GM23338 (cell line): ENCODE measurements at regions not wholly inside any gene's neighbourhood (a gene's known extent, or its start where the extent isn't known, plus 50 kb on each side); places are given as distances from the start of the nearest gene placed in this dataset.

ENCODE experiments used
- ATAC-seq: fragments of 200-7000 bp; cut with Tn5 transposase; 3 replicates; pipeline ENCODE4 v1.9.1; 2020
- DNase-seq: peaks from one replicate; pipeline ENCODE4 v3.0.0-alpha.2; 2015; ENCODE audit warnings: low spot score
- H2AFZ ChIP-seq: fragments of 200-600 bp; sonication (generic); 2 replicates; pipeline ENCODE4 v1.8.0; 2016; ENCODE audit warnings: antibody characterized with exemption, mild to moderate bottlenecking, moderate library complexity
- H3F3A ChIP-seq: fragments of 200-600 bp; sonication (generic); replicated peaks from 2 replicates; pipeline ENCODE4 v1.8.0; 2017; ENCODE audit warnings: antibody characterized with exemption, mixed run types, low read depth
- H3K27ac ChIP-seq: fragments of 200-600 bp; sonication (generic); 2 replicates; pipeline ENCODE4 v1.6.1; 2016; ENCODE audit warnings: low read depth
- H3K27me3 ChIP-seq: fragments of 200-600 bp; sonication (generic); 2 replicates; pipeline ENCODE4 v1.8.0; 2016; ENCODE audit warnings: mild to moderate bottlenecking, mixed run types, moderate library complexity; ENCODE audit not compliant: insufficient read depth
- H3K36me3 ChIP-seq: fragments of 200-600 bp; sonication (generic); 2 replicates; pipeline ENCODE4 v1.8.0; 2016; ENCODE audit warnings: mild to moderate bottlenecking; ENCODE audit not compliant: insufficient read depth
- H3K4me1 ChIP-seq: fragments of 200-600 bp; sonication (generic); 2 replicates; pipeline ENCODE4 v1.8.0; 2016; ENCODE audit warnings: mild to moderate bottlenecking, moderate library complexity; ENCODE audit not compliant: insufficient read depth
- H3K4me2 ChIP-seq: fragments of 200-600 bp; sonication (generic); 2 replicates; pipeline ENCODE4 v1.7.1; 2017; ENCODE audit warnings: mixed run types
- H3K4me3 ChIP-seq: fragments of 200-600 bp; sonication (generic); 2 replicates; pipeline ENCODE4 v1.6.1; 2016; ENCODE audit warnings: mixed run types
- H3K79me2 ChIP-seq: fragments of 200-600 bp; sonication (generic); replicated peaks from 2 replicates; pipeline ENCODE4 v1.8.0; 2017; ENCODE audit warnings: mild to moderate bottlenecking; ENCODE audit not compliant: insufficient read depth
- H3K9me2 ChIP-seq: fragments of 200-600 bp; sonication (generic); 2 replicates; pipeline ENCODE4 v1.8.0; 2017; ENCODE audit not compliant: insufficient read depth
- H4K20me1 ChIP-seq: fragments of 200-600 bp; sonication (generic); replicated peaks from 2 replicates; pipeline ENCODE4 v1.8.0; 2017; ENCODE audit warnings: mild to moderate bottlenecking; ENCODE audit not compliant: insufficient read depth
- H3K27ac Mint-ChIP-seq: 2 replicates; pipeline ENCODE4 v1.8.0; 2020; ENCODE audit warnings: inconsistent platforms, mild to moderate bottlenecking, moderate library complexity, mixed read lengths
- H3K27me3 Mint-ChIP-seq: 3 replicates; pipeline ENCODE4 v1.8.0; 2022; ENCODE audit warnings: low read depth, mild to moderate bottlenecking, moderate library complexity, mixed read lengths, inconsistent platforms; ENCODE audit not compliant: insufficient read depth, poor library complexity
- H3K36me3 Mint-ChIP-seq: 3 replicates; pipeline ENCODE4 v1.8.0; 2021; ENCODE audit warnings: low read depth, mild to moderate bottlenecking, inconsistent platforms, moderate library complexity, mixed read lengths
- H3K4me1 Mint-ChIP-seq: 3 replicates; pipeline ENCODE4 v1.8.0; 2020; ENCODE audit warnings: mild to moderate bottlenecking, inconsistent platforms, mixed read lengths
- H3K4me3 Mint-ChIP-seq: 3 replicates; pipeline ENCODE4 v1.8.0; 2021; ENCODE audit warnings: moderate library complexity, mild to moderate bottlenecking, inconsistent platforms, mixed read lengths
- H3K9me3 Mint-ChIP-seq: 3 replicates; pipeline ENCODE4 v1.8.0; 2020; ENCODE audit warnings: moderate library complexity, mild to moderate bottlenecking, inconsistent platforms, mixed read lengths
- CREB1 ChIP-seq: fragments of 250-450 bp; sonication (Bioruptor Pico); IDR thresholded peaks from 2 replicates; pipeline ENCODE4 v1.5.0; 2020; ENCODE audit warnings: low read depth, mild to moderate bottlenecking, moderate library complexity
- CTCF ChIP-seq, 2 experiments: fragments of 200-600 bp in 1 of 2; sonication (generic) in 1 of 2; conservative IDR thresholded peaks; 2 replicates each; pipeline versions ENCODE4 v1.5.1 to v1.6.1; 2016 to 2017; ENCODE audit warnings: antibody characterized with exemption in 2 of 2, low read depth in 2 of 2, mild to moderate bottlenecking in 2 of 2, moderate library complexity in 1 of 2
- ETS1 ChIP-seq: IDR thresholded peaks from 2 replicates; pipeline ENCODE4 v1.6.1; 2016; ENCODE audit warnings: antibody characterized with exemption
- EZH2phosphoT487 ChIP-seq: fragments of 200-600 bp; sonication (generic); IDR thresholded peaks from one replicate; pipeline ENCODE4 v1.8.1; 2018; ENCODE audit warnings: antibody characterized with exemption; ENCODE audit not compliant: unreplicated experiment
- JUNB ChIP-seq: IDR thresholded peaks from one replicate; pipeline ENCODE4 v1.6.1; 2016; ENCODE audit warnings: antibody characterized with exemption; ENCODE audit not compliant: unreplicated experiment
- POLR2AphosphoS5 ChIP-seq: IDR thresholded peaks from 2 replicates; pipeline ENCODE4 v1.6.1; 2016; ENCODE audit warnings: antibody characterized with exemption, low read depth
- REST ChIP-seq: IDR thresholded peaks from one replicate; pipeline ENCODE4 v1.6.1; 2018; ENCODE audit warnings: antibody characterized with exemption; ENCODE audit not compliant: unreplicated experiment
- ZNF462 ChIP-seq: fragments of 250-450 bp; sonication (Bioruptor Pico); IDR thresholded peaks from 2 replicates; pipeline ENCODE4 v1.5.0; 2020; ENCODE audit warnings: mild to moderate bottlenecking, moderate library complexity

- TF ChIP-seq ZNF462 (CRISPR knock-in tag) (no peak), CREB1 (CRISPR knock-in tag) (no peak), EZH2phosphoT487 (no peak), CTCF (conservative IDR thresholded peaks at IDR 0.05; ENCODE audit: low read depth in 2 of 2) (no peak), JUNB (no peak)
Observed at GRCh38 chr18:67250776-67251424, 265.6 kb downstream of the DSEL start (continued).

GRCh38 chr18:67243799-67244587 is 272.5 kb downstream of the DSEL start:
- ATAC-seq (no peak), DNase-seq (no peak)
- Histone ChIP-seq H2AFZ (no peak overlapping the region), H3K9me2 (no peaks in the 10 kb centered on the region), H3K79me2 (no peaks in the 10 kb centered on the region), H3K36me3 (no peaks in the 10 kb centered on the region), H3K27me3 (no peaks in the 10 kb centered on the region), H3K27ac (no peak overlapping the region), H3K4me3 (no peak overlapping the region), H3F3A (no peaks in the 10 kb centered on the region), H3K4me2 (no peak overlapping the region), H4K20me1 (no peaks in the 10 kb centered on the region), H3K4me1 (no peaks in the 10 kb centered on the region)
- no peak overlapping the region for H3K4me3 Mint-ChIP-seq
- H3K27ac Mint-ChIP-seq: no peak overlapping the region
- no peaks in the 10 kb centered on the region for H3K36me3 Mint-ChIP-seq
- no peaks in the 10 kb centered on the region for H3K27me3 Mint-ChIP-seq
- peaks cover 3% of the 10 kb centered on the region; the same call in 2 of the 3 replicates for H3K4me1 Mint-ChIP-seq
- no peaks in the 10 kb centered on the region for H3K9me3 Mint-ChIP-seq
- TF ChIP-seq ETS1 (no peak), REST (no peak), POLR2AphosphoS5 (no peak), JUNB (no peak)
